Activated naive CD4-positive, alpha-beta T cell treated with anti-CD3 and anti-CD28 coated beads, Interleukin-2, amount 50 U/mL, for 24 hours (primary cell): ENCODE measurements at regions not wholly inside any gene's neighbourhood (a gene's known extent, or its start where the extent isn't known, plus 50 kb on each side); places are given as distances from the start of the nearest gene placed in this dataset.

ENCODE experiments used
- H3K27ac Mint-ChIP-seq: one replicate; pipeline ENCODE4 v1.8.0; 2021; ENCODE audit warnings: mild to moderate bottlenecking, mixed read lengths
- H3K27me3 Mint-ChIP-seq: one replicate; pipeline ENCODE4 v1.8.0; 2021; ENCODE audit warnings: mixed read lengths
- H3K36me3 Mint-ChIP-seq: one replicate; pipeline ENCODE4 v1.8.0; 2021; ENCODE audit warnings: mixed read lengths
- H3K4me1 Mint-ChIP-seq: one replicate; pipeline ENCODE4 v1.8.0; 2021; ENCODE audit warnings: mixed read lengths
- H3K4me3 Mint-ChIP-seq: one replicate; pipeline ENCODE4 v1.8.0; 2021; ENCODE audit warnings: mild to moderate bottlenecking, mixed read lengths
- H3K9me3 Mint-ChIP-seq: one replicate; pipeline ENCODE4 v1.8.0; 2021; ENCODE audit warnings: mixed read lengths

DNA sequence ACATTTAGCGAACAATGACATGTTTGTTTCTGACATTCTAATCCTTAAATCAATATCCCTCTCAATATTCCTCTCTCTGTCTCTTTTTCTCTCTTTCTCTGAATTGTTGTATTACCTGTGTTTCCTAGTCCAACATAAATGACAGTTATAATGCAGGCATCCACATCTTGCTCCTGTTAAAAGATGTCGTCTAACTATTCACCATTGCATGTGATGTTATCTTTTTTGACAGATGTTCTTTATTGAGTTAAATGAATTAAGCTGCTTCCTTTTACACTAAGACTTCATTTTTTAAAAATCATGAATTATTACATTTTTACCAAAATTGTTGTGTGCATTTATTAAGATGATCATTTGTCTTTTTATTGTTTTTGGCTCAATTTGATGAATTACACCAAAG, 527.5 kb downstream of the PRR16 start:
- no peak overlapping the region for H3K27ac Mint-ChIP-seq
- no peaks in the 10 kb centered on the region for H3K27me3 Mint-ChIP-seq
- H3K4me1 Mint-ChIP-seq = no peaks in the 10 kb centered on the region
- no peaks in the 10 kb centered on the region for H3K36me3 Mint-ChIP-seq
- H3K4me3 Mint-ChIP-seq = no peak overlapping the region
- no peaks in the 10 kb centered on the region for H3K9me3 Mint-ChIP-seq

DNA sequence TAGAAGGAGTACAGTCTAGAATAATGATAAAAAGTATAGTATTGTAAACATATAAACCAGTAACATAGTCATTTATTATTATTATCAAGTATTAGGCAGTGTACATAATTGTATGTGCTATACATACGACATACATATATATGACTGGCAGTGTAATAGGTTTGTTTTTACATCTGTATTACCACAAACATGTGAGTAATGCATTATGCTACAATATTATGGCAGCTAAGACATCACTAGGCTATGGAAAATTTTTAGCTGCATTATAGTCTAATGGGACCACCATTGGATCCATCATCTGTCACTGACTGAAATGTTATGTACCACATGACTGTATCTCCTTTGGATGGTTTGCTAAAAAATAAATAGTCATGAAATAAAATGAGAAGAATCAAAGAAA, 530.0 kb downstream of the PRR16 start:
- H3K9me3 Mint-ChIP-seq = no peaks in the 10 kb centered on the region
- no peaks in the 10 kb centered on the region for H3K36me3 Mint-ChIP-seq
- H3K4me1 Mint-ChIP-seq = no peaks in the 10 kb centered on the region
- no peak overlapping the region for H3K27ac Mint-ChIP-seq
- no peaks in the 10 kb centered on the region for H3K27me3 Mint-ChIP-seq
- no peak overlapping the region for H3K4me3 Mint-ChIP-seq

DNA sequence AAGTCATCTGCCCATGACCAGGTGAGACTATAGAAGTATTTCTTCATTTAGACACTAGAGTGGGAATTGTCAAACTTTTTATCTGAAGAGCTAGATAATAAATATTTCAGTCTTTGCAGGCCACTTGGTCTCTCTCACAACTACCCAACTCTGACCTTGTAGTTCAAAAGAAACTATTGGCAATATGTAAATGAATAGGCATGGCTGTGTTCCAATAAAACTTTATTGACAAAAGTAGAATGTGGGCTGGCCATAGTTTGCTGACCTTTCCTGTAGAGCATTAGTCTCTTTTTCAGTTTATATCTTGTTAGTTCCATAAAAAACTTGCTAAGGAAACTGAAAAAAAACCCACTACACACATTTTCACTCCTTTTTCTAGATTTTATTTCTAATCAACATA, 535.5 kb downstream of the PRR16 start:
- Mint-ChIP-seq H3K27me3 (no peaks in the 10 kb centered on the region), H3K4me3 (no peak overlapping the region), H3K9me3 (no peaks in the 10 kb centered on the region), H3K27ac (no peak overlapping the region), H3K36me3 (no peaks in the 10 kb centered on the region), H3K4me1 (no peaks in the 10 kb centered on the region)

DNA sequence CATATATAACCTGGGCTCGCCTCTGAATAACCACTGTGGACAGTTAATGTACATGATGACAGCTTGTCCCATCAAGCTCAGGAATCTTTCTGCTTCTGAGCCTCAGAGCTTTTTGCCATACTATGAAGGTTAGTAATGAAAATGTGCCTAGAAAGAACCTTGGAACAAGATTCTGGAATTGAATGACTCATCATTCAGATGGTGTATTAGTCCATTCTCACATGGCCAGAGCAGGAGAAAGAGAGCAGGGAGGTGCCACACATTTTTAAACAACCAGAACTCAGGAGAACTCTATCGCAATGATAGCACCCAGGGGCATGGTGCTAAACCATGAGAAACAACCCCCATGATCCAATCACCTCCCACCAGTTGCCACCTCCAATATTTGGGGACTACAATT, 542.1 kb downstream of the PRR16 start:
- peaks cover 4% of the 10 kb centered on the region for H3K9me3 Mint-ChIP-seq
- H3K27ac Mint-ChIP-seq = no peak overlapping the region
- no peak overlapping the region for H3K4me3 Mint-ChIP-seq
- H3K27me3 Mint-ChIP-seq = no peaks in the 10 kb centered on the region
- H3K36me3 Mint-ChIP-seq = no peaks in the 10 kb centered on the region
- no peaks in the 10 kb centered on the region for H3K4me1 Mint-ChIP-seq

DNA sequence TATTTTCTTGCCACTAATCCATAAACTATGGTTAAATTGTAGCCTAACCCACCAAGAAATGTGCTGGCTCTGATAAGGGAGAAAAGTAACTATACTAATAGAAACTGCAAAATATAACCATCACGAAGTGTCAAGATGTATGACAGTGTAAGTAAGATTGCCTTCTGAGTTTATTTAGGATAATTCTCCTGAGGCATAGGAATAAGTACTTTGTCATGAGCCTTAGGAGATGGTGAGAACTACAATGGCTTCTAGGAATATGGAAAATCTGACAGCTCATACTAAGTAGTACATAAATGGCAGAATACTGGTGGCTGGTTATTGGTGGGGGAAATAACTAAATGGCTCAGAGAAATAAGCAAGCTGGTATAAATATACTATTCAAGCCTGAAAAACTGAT, 543.9 kb downstream of the PRR16 start:
- Mint-ChIP-seq H3K27ac (no peak overlapping the region), H3K4me1 (no peaks in the 10 kb centered on the region), H3K36me3 (no peaks in the 10 kb centered on the region), H3K9me3 (peaks cover 4% of the 10 kb centered on the region), H3K27me3 (no peaks in the 10 kb centered on the region), H3K4me3 (no peak overlapping the region)

DNA sequence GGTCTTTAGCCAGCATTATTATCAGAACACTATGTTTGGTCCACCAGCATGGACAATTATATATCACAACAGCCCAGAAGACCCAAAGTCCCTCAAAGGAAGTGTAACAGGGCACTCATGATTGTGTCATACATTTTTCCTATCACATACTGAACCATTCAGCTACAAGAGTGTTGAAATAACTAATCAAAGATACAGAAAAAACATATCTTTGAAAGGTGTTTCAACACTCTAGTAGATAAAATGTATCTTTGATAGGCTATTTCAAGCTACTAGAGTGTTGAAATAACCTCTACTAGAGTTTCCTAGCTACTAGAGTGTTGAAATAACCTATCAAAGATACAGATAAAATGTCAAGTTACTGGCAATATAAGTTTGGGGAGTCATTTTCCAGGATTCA, 545.0 kb downstream of the PRR16 start:
- Mint-ChIP-seq H3K27me3 (no peaks in the 10 kb centered on the region), H3K27ac (no peak overlapping the region), H3K36me3 (no peaks in the 10 kb centered on the region), H3K4me3 (no peak overlapping the region), H3K9me3 (peaks cover 4% of the 10 kb centered on the region), H3K4me1 (no peaks in the 10 kb centered on the region)

DNA sequence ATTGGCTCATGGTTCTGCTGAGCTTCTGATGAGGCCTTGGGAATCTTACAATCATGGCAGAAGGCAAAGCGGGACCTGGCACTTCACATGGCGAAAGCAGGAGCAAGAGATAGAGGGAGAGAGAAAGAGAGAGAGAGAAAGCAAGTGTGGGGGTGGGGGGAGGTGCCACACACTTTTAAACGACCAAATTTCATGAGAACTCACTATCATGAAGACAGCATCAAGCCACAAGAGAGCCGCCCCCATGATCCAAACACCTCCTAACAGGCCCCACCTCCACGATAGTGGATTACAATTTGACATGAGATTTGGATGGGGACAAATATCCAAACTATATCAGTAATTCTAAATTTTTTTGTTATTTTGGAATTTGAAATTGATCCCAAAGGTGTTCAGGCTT, 553.9 kb downstream of the PRR16 start:
- no peak overlapping the region for H3K4me3 Mint-ChIP-seq
- no peaks in the 10 kb centered on the region for H3K4me1 Mint-ChIP-seq
- no peaks in the 10 kb centered on the region for H3K36me3 Mint-ChIP-seq
- no peaks in the 10 kb centered on the region for H3K27me3 Mint-ChIP-seq
- no peak overlapping the region for H3K27ac Mint-ChIP-seq
- no peaks in the 10 kb centered on the region for H3K9me3 Mint-ChIP-seq

DNA sequence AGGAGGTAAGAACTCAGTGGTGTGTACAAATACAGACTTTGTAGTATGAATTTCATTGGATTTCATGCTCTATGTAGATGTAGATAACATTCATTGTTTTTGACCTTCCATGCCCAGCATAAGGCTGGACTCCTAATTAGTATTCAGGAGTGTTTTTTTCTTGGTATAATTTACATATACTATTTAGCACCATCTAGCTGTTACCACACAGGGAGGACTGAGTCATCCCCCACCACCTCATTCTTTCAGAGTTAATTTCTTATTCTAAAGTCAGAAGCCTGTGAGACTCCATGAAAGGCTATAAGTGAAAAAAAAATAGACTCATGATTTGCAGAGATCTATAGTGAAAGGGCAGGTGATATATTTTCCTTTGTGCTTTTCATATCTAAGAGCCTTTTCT, 555.0 kb downstream of the PRR16 start:
- H3K9me3 Mint-ChIP-seq = no peaks in the 10 kb centered on the region
- H3K27me3 Mint-ChIP-seq = no peaks in the 10 kb centered on the region
- H3K4me1 Mint-ChIP-seq = no peaks in the 10 kb centered on the region
- H3K36me3 Mint-ChIP-seq = no peaks in the 10 kb centered on the region
- no peak overlapping the region for H3K27ac Mint-ChIP-seq
- H3K4me3 Mint-ChIP-seq = no peak overlapping the region

DNA sequence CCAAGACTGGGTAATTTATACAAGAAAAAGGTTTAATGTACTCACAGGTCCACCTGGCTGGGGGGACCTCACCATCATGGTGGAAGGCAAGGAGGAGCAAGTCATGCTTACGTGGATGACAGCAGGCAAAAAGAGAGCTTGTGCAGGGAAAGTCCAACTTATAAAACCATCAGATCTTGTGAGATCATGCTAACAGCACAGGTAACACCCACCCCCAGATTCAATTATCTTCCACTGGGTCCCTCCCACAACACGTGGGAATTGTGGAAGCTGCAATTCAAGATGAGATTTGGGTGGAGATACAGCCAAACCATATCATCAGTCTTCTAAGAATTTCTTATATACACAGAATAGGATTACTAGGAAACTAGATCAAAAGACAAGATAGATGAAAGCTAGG, 555.6 kb downstream of the PRR16 start:
- Mint-ChIP-seq H3K9me3 (no peaks in the 10 kb centered on the region), H3K4me1 (no peaks in the 10 kb centered on the region), H3K27me3 (no peaks in the 10 kb centered on the region), H3K36me3 (no peaks in the 10 kb centered on the region), H3K4me3 (no peak overlapping the region), H3K27ac (no peak overlapping the region)

DNA sequence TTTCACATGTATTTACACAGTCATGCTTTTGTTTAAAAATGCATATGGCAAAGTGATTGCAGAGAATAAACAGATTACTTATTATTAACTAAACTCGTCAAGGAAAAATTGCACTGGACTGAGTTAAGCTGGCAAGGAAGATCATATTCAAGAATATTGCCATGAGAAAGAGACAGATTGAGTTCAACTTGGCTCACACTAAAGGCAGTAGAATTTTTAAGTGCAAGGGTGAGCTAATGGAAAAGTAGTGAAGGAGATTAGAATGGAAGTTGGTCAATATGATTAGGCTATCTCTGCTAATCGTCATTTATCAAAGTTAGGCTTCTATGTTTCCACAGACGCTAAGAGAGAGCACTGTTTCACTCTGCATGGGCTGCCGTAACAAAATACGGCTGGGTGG, 557.6 kb downstream of the PRR16 start:
- H3K9me3 Mint-ChIP-seq = no peaks in the 10 kb centered on the region
- H3K27ac Mint-ChIP-seq = no peak overlapping the region
- H3K4me1 Mint-ChIP-seq = no peaks in the 10 kb centered on the region
- H3K27me3 Mint-ChIP-seq = no peaks in the 10 kb centered on the region
- no peaks in the 10 kb centered on the region for H3K36me3 Mint-ChIP-seq
- H3K4me3 Mint-ChIP-seq = no peak overlapping the region

DNA sequence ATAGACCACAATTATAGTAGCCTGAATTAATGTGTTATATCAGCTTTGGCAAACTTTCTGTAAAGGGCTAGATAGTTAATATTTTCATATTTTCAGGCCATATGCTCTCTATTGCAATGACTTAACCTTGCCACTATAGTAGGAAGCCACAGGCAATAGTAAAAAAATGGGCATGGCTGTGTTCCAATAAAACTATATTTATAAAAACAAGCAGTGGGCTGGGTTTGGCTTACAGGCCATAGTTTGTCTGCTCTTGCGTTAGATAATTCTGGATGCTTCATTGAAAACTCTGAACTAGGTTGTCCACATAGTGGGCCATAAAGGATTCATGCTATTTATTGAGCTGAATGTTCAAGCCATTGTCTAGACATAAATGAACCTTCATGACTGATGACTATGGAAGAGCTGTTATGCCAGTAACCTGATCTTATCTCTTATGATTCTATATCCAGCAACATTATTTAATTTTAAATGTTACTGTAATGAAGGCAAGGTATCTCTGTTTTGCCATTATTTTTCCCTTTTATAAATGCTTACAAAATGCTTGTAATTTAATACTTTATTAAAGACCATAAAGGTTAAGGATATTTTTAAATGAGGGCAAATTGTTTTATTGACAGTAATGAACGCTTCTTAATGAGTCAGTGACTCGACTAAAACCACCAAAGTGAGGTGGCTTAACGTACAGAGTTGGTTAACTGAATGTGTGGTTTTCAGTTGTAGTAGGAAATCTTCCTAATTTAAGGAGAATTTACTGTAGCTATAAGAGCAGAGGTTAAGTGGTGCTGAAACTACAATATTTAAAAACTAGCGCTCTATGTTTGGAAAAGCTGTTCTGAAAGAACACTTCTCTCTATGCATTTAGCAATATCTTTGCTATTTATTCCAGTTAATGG, 560.6 kb downstream of the PRR16 start:
- no peaks in the 10 kb centered on the region for H3K36me3 Mint-ChIP-seq
- no peak overlapping the region for H3K4me3 Mint-ChIP-seq
- no peak overlapping the region for H3K27ac Mint-ChIP-seq
- H3K9me3 Mint-ChIP-seq = no peaks in the 10 kb centered on the region
- H3K4me1 Mint-ChIP-seq = no peaks in the 10 kb centered on the region
- H3K27me3 Mint-ChIP-seq = no peaks in the 10 kb centered on the region

DNA sequence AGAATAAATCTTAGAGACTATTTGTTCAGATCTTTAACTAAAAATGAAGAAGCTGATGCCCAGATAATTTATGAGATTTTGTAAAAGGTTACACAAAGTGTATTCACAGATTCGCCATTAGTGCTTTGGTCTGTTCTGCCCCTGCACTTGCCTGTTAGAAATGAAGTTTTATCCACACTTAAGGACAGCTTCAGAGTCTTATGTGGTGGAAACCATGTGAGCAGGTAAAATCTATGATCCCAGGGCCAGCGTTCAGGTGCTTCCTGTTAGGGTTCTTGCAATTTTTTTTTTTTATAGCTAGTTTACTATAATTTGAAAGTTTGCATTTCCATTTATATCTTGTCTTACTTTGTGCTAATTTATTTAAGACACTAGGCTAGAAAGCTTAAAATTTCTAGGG, 561.6 kb downstream of the PRR16 start:
- Mint-ChIP-seq H3K4me1 (no peaks in the 10 kb centered on the region), H3K27ac (no peak overlapping the region), H3K9me3 (no peaks in the 10 kb centered on the region), H3K4me3 (no peak overlapping the region), H3K27me3 (no peaks in the 10 kb centered on the region), H3K36me3 (no peaks in the 10 kb centered on the region)

DNA sequence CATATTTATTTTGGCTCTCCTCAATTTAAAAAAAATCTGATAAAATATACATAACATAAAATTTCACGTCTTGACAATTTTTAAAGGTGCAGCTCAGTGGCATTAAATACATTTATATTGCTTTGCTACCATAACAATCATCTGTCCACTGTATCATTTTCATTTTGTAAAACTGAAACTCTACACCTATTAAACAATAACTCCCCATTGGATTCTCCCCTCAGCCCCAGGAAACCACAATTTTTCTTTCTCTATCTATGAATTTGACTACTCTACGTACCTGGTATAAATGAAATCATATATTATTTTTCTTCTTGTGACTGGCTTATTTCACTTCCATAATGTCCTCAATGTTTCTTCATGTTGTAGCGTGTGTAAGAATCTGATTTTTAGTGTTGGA, 563.5 kb downstream of the PRR16 start:
- no peaks in the 10 kb centered on the region for H3K36me3 Mint-ChIP-seq
- H3K27me3 Mint-ChIP-seq = no peaks in the 10 kb centered on the region
- H3K9me3 Mint-ChIP-seq = no peaks in the 10 kb centered on the region
- H3K4me3 Mint-ChIP-seq = no peak overlapping the region
- no peaks in the 10 kb centered on the region for H3K4me1 Mint-ChIP-seq
- no peak overlapping the region for H3K27ac Mint-ChIP-seq

DNA sequence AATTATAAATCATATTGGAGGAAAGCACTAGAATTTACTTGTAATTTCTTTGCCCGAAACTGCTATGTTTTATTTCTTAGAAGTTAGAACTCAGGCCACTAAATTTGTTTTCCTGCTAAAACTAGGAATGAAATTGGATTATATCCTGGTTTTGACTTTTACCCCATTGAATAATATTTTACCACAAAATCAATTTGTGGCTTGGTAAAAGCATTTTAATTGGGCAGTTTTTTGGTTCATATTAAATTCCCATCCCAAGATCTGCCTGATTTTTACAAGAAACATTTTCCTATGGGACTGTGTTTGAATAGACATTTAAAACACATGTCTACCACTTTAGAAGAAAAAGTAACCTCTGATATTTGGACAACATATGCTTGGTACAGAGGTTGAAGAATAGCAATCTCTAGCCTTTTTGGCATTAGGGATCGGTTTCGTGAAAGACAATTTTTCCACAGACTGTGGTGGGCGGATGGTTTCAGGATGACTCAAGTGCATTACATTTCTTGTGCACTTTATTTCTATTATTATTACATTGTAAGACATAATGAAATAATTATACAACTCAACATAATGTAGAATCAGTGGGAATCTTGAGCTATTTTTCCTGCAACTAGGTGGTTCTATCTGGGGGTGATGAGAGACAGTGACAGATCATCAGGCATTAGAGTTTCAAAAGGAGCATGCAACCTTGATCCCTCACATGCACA, 565.6 kb downstream of the PRR16 start:
- H3K4me1 Mint-ChIP-seq = no peaks in the 10 kb centered on the region
- no peak overlapping the region for H3K27ac Mint-ChIP-seq
- no peaks in the 10 kb centered on the region for H3K36me3 Mint-ChIP-seq
- H3K27me3 Mint-ChIP-seq = no peaks in the 10 kb centered on the region
- H3K9me3 Mint-ChIP-seq = no peaks in the 10 kb centered on the region
- no peak overlapping the region for H3K4me3 Mint-ChIP-seq

DNA sequence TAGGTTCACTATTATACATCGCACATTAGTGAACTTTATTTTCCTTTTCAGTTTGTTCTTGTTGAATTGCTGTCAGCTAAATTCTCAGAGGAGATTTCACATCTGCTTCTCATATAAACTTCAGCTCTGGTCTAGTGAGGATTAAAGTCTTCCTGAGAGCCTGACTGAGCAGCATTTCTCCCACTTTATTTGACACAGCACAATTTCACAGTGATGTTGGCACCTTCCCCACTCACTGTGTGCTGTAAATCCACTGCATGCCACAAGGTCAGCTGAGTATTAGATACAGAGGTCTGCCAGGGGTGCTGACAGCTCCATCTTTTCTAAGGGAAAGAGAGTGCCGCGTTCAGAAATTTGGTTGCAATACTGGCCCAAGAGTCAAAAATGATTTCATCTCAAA, 567.4 kb downstream of the PRR16 start:
- H3K4me1 Mint-ChIP-seq = no peaks in the 10 kb centered on the region
- H3K27ac Mint-ChIP-seq = no peak overlapping the region
- H3K27me3 Mint-ChIP-seq = no peaks in the 10 kb centered on the region
- H3K9me3 Mint-ChIP-seq = no peaks in the 10 kb centered on the region
- no peak overlapping the region for H3K4me3 Mint-ChIP-seq
- H3K36me3 Mint-ChIP-seq = no peaks in the 10 kb centered on the region

DNA sequence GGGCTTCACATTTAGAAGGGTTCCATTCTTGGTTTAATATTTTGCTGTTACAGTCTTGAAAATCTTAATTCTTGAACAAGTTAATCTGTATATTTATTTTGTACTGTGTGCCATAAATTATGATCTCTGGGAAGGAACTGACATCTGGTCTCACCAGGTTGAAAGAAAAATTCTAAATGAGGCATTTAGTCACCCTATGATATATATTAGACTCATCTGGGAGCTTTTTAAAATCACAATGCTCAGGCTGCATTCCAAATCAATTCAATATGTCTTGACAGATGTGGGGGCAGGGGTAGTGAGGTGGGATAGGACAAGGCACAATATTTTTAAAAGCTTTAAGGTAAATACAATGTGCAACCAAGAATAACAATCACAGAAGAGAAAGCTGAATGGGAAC, 569.2 kb downstream of the PRR16 start:
- Mint-ChIP-seq H3K4me1 (no peaks in the 10 kb centered on the region), H3K27ac (no peak overlapping the region), H3K9me3 (no peaks in the 10 kb centered on the region), H3K36me3 (no peaks in the 10 kb centered on the region), H3K27me3 (no peaks in the 10 kb centered on the region), H3K4me3 (no peak overlapping the region)
